ENCODE measurements at regions not wholly inside any gene's neighbourhood (a gene's known extent, or its start where the extent isn't known, plus 50 kb on each side); places are given as distances from the start of the nearest gene placed in this dataset.

- DNase-seq (ENCODE audit: low spot score in 2 of 2) = no peak
These were observed 1440.9 kb downstream of the UQCRFS1 start for GRCh38 chr19:27772059-27772458.

GRCh38 chr19:27770095-27770494 lies 1442.9 kb downstream of the UQCRFS1 start:
- intact Hi-C loops (cut with DNase I; ENCODE audit: low total_unique reads) = loop anchor here (10.0 kb wide), 1 partner anchor 85 kb away; no protein-coding TSS in a partner anchor
- peaks cover 22 to 60% of the 10 kb centered on the region in 2 donors for H3K9me3 ChIP-seq
- TF ChIP-seq CTCF (IDR thresholded peaks at IDR 0.05) = no peak
- TF ChIP-seq POLR2AphosphoS5 (IDR thresholded peaks at IDR 0.05) = no peak
- TF ChIP-seq POLR2A (IDR thresholded peaks at IDR 0.05) = no peak
- DNase-seq (ENCODE audit: low spot score in 2 of 2) = no peak
- H3K4me1 ChIP-seq = no peaks in the 10 kb centered on the region
- H3K27me3 ChIP-seq = no peaks in the 10 kb centered on the region
- no peak overlapping the region for H3K27ac ChIP-seq
- no peak overlapping the region for H3K4me3 ChIP-seq
- H3K36me3 ChIP-seq = no peaks in the 10 kb centered on the region

More at GRCh38 chr19:27772059-27772458, 1440.9 kb downstream of the UQCRFS1 start:
- intact Hi-C loops (cut with DNase I; ENCODE audit: low total_unique reads) = loop anchor here (10.0 kb wide), 1 partner anchor 83 kb away; no protein-coding TSS in a partner anchor
- Histone ChIP-seq H3K9me3 (peaks cover 14 to 41% of the 10 kb centered on the region in 2 donors), H3K27ac (no peak overlapping the region), H3K36me3 (no peaks in the 10 kb centered on the region), H3K4me1 (no peaks in the 10 kb centered on the region), H3K4me3 (no peak overlapping the region), H3K27me3 (no peaks in the 10 kb centered on the region)
- TF ChIP-seq CTCF (IDR thresholded peaks at IDR 0.05) (no peak), POLR2AphosphoS5 (IDR thresholded peaks at IDR 0.05) (no peak), POLR2A (IDR thresholded peaks at IDR 0.05) (no peak)

GRCh38 chr19:27767234-27767633 lies 1445.7 kb downstream of the UQCRFS1 start:
- H3K36me3 ChIP-seq = no peaks in the 10 kb centered on the region
- H3K4me1 ChIP-seq = no peaks in the 10 kb centered on the region
- intact Hi-C loops (cut with DNase I; ENCODE audit: low total_unique reads) = no loop called here
- peaks cover 26 to 76% of the 10 kb centered on the region in 2 donors for H3K9me3 ChIP-seq
- no peaks in the 10 kb centered on the region for H3K27me3 ChIP-seq
- H3K27ac ChIP-seq = no peak overlapping the region
- no peak overlapping the region for H3K4me3 ChIP-seq
- DNase-seq (ENCODE audit: low spot score in 2 of 2) = no peak
- TF ChIP-seq CTCF (IDR thresholded peaks at IDR 0.05) = no peak
- no peak for TF ChIP-seq POLR2AphosphoS5 (IDR thresholded peaks at IDR 0.05)
- no peak for TF ChIP-seq POLR2A (IDR thresholded peaks at IDR 0.05)

GRCh38 chr19:27765912-27766725 lies 1446.8 kb downstream of the UQCRFS1 start:
- TF ChIP-seq POLR2A (IDR thresholded peaks at IDR 0.05) = no peak
- no peak for TF ChIP-seq POLR2AphosphoS5 (IDR thresholded peaks at IDR 0.05)
- no peak for TF ChIP-seq CTCF (IDR thresholded peaks at IDR 0.05)
- H3K36me3 ChIP-seq = no peaks in the 10 kb centered on the region
- no peak overlapping the region for H3K4me3 ChIP-seq
- H3K27ac ChIP-seq = no peak overlapping the region
- DNase-seq (ENCODE audit: low spot score in 2 of 2) = no peak
- intact Hi-C loops (cut with DNase I; ENCODE audit: low total_unique reads) = no loop called here
- no peaks in the 10 kb centered on the region for H3K4me1 ChIP-seq
- no peaks in the 10 kb centered on the region for H3K27me3 ChIP-seq
- H3K9me3 ChIP-seq = peaks cover 32 to 82% of the 10 kb centered on the region in 2 donors

GRCh38 chr19:27765397-27765796 lies 1447.6 kb downstream of the UQCRFS1 start:
- peaks cover 32 to 74% of the 10 kb centered on the region in 2 donors for H3K9me3 ChIP-seq
- TF ChIP-seq CTCF (IDR thresholded peaks at IDR 0.05) (no peak), POLR2AphosphoS5 (IDR thresholded peaks at IDR 0.05) (no peak), POLR2A (IDR thresholded peaks at IDR 0.05) (no peak)
- DNase-seq (ENCODE audit: low spot score in 2 of 2) = no peak

More at GRCh38 chr19:27765397-27765796, 1447.6 kb downstream of the UQCRFS1 start:
- Histone ChIP-seq H3K4me3 (no peak overlapping the region), H3K27me3 (no peaks in the 10 kb centered on the region), H3K4me1 (no peaks in the 10 kb centered on the region), H3K36me3 (no peaks in the 10 kb centered on the region), H3K27ac (no peak overlapping the region)
- intact Hi-C loops (cut with DNase I; ENCODE audit: low total_unique reads) = no loop called here
